ENCODE measurements at regions not wholly inside any gene's neighbourhood (a gene's known extent, or its start where the extent isn't known, plus 50 kb on each side); places are given as distances from the start of the nearest gene placed in this dataset.

GRCh38 chr2:147511491-147511948 lies 333.3 kb upstream of the ACVR2A start:
- TF ChIP-seq CTCF (conservative IDR thresholded peaks at IDR 0.05; ENCODE audit: low read depth, low read length) (no peak), EZH2 (IDR thresholded peaks at IDR 0.05; ENCODE audit: low read length, unreplicated experiment) (no peak), EZH2phosphoT487 (IDR thresholded peaks at IDR 0.05; ENCODE audit: borderline replicate concordance, low read length) (no peak)

All from PC-3 (cell line).